CD4-positive, CD25-positive, alpha-beta regulatory T cell (primary cell): ENCODE measurements at regions not wholly inside any gene's neighbourhood (a gene's known extent, or its start where the extent isn't known, plus 50 kb on each side); places are given as distances from the start of the nearest gene placed in this dataset.

ENCODE experiments used
- ATAC-seq, 2 donors: fragments of 150-1000 bp; cut with Tn5 transposase; one replicate each; pipeline ENCODE4 v1.10.0; 2021; ENCODE audit warnings: low read depth in 2 of 2, moderate number of reproducible peaks in 2 of 2, moderate library complexity in 1 of 2
- DNase-seq, 3 donors: peaks; one replicate each; pipeline versions ENCODE4 v3.0.0 to v3.0.0-alpha.2; 2012 to 2022; ENCODE audit warnings: mixed read lengths in 1 of 3
- H3K27ac ChIP-seq: one replicate; pipeline ENCODE4 v1.7.0; 2013; ENCODE audit warnings: mild to moderate bottlenecking, low read length; ENCODE audit not compliant: insufficient read depth, poor library complexity, severe bottlenecking
- H3K27me3 ChIP-seq: one replicate; pipeline ENCODE4 v1.7.0; 2013; ENCODE audit warnings: low read length; ENCODE audit not compliant: control insufficient read depth, insufficient read depth
- H3K36me3 ChIP-seq: one replicate; pipeline ENCODE4 v1.7.0; 2013; ENCODE audit warnings: mild to moderate bottlenecking, low read length, moderate library complexity; ENCODE audit not compliant: control insufficient read depth, insufficient read depth
- H3K4me1 ChIP-seq: 2 replicates; pipeline ENCODE4 v1.7.0; 2013; ENCODE audit warnings: mild to moderate bottlenecking, low read length; ENCODE audit not compliant: insufficient read depth, control insufficient read depth, poor library complexity, severe bottlenecking
- H3K4me3 ChIP-seq: one replicate; pipeline ENCODE4 v1.7.0; 2013; ENCODE audit warnings: low read depth, mild to moderate bottlenecking, low read length, moderate library complexity
- H3K9me3 ChIP-seq, 2 experiments: 1 replicate in 1 of 2; 2 replicates in 1 of 2; pipeline ENCODE4 v1.7.0; 2013; ENCODE audit warnings: low read length in 2 of 2, mild to moderate bottlenecking in 1 of 2, moderate library complexity in 1 of 2; ENCODE audit not compliant: control insufficient read depth in 2 of 2
- H3K27ac Mint-ChIP-seq, 3 donors: one replicate each; pipeline ENCODE4 v1.8.0; 2020 to 2022; ENCODE audit warnings: mild to moderate bottlenecking in 3 of 3, mixed read lengths in 3 of 3, moderate library complexity in 2 of 3
- H3K27me3 Mint-ChIP-seq: one replicate; pipeline ENCODE4 v1.8.0; 2022; ENCODE audit warnings: mild to moderate bottlenecking, mixed read lengths
- H3K36me3 Mint-ChIP-seq: one replicate; pipeline ENCODE4 v1.8.0; 2020; ENCODE audit warnings: mixed read lengths
- H3K4me1 Mint-ChIP-seq, 4 donors: one replicate each; pipeline ENCODE4 v1.8.0; 2020 to 2022; ENCODE audit warnings: mixed read lengths in 4 of 4, mild to moderate bottlenecking in 1 of 4
- H3K4me3 Mint-ChIP-seq, 4 donors: one replicate each; pipeline ENCODE4 v1.8.0; 2020 to 2022; ENCODE audit warnings: mild to moderate bottlenecking in 4 of 4, mixed read lengths in 4 of 4, moderate library complexity in 3 of 4
- H3K9me3 Mint-ChIP-seq, 7 donors: one replicate each; pipeline ENCODE4 v1.8.0; 2020 to 2022; ENCODE audit warnings: mixed read lengths in 7 of 7, mild to moderate bottlenecking in 3 of 7, moderate library complexity in 2 of 7

- Mint-ChIP-seq H3K27ac (no peak overlapping the region), H3K4me1 (no peaks in the 10 kb centered on the region), H3K4me3 (no peak overlapping the region), H3K9me3 (peaks cover 0 to 2% (median 0%) of the 10 kb centered on the region in 7 donors), H3K27me3 (peaks cover 9% of the 10 kb centered on the region), H3K36me3 (no peaks in the 10 kb centered on the region)
- H3K4me3 ChIP-seq, result no peak overlapping the region
- no peak overlapping the region for H3K27ac ChIP-seq
- no peaks in the 10 kb centered on the region for H3K4me1 ChIP-seq
- H3K36me3 ChIP-seq, result no peaks in the 10 kb centered on the region
- H3K9me3 ChIP-seq, result no peaks in the 10 kb centered on the region
- no peak for DNase-seq
- H3K27me3 ChIP-seq, result peaks cover 3% of the 10 kb centered on the region
- no peak for ATAC-seq
Observed at GRCh38 chr14:58972233-58973017, 216.0 kb upstream of the DAAM1 start.

- H3K27me3 Mint-ChIP-seq, result peaks cover 4% of the 10 kb centered on the region
- DNase-seq (no peak), ATAC-seq (no peak)
- no peak overlapping the region for H3K27ac ChIP-seq
- no peak overlapping the region for H3K27ac Mint-ChIP-seq
- no peaks in the 10 kb centered on the region for H3K4me1 ChIP-seq
- H3K36me3 ChIP-seq, result no peaks in the 10 kb centered on the region
- peaks cover 3% of the 10 kb centered on the region for H3K27me3 ChIP-seq
- peaks cover 0 to 2% (median 0%) of the 10 kb centered on the region in 7 donors for H3K9me3 Mint-ChIP-seq
- no peaks in the 10 kb centered on the region for H3K4me1 Mint-ChIP-seq
- H3K36me3 Mint-ChIP-seq, result no peaks in the 10 kb centered on the region
- no peak overlapping the region for H3K4me3 ChIP-seq
- H3K4me3 Mint-ChIP-seq, result no peak overlapping the region
- no peaks in the 10 kb centered on the region for H3K9me3 ChIP-seq
Observed at GRCh38 chr14:58977366-58977765, 211.1 kb upstream of the DAAM1 start.

GRCh38 chr14:58978343-58978742 is 210.1 kb upstream of the DAAM1 start:
- Mint-ChIP-seq H3K36me3 (no peaks in the 10 kb centered on the region), H3K27ac (no peak overlapping the region), H3K4me1 (no peaks in the 10 kb centered on the region), H3K27me3 (peaks cover 4% of the 10 kb centered on the region), H3K4me3 (no peak overlapping the region), H3K9me3 (peaks cover 0 to 2% (median 0%) of the 10 kb centered on the region in 7 donors)
- H3K36me3 ChIP-seq, result no peaks in the 10 kb centered on the region
- ATAC-seq (no peak), DNase-seq (no peak)
- H3K4me1 ChIP-seq, result no peaks in the 10 kb centered on the region
- no peaks in the 10 kb centered on the region for H3K27me3 ChIP-seq
- no peak overlapping the region for H3K4me3 ChIP-seq
- H3K27ac ChIP-seq, result no peak overlapping the region
- H3K9me3 ChIP-seq, result no peaks in the 10 kb centered on the region

- Histone ChIP-seq H3K27me3 (no peaks in the 10 kb centered on the region), H3K4me3 (no peak overlapping the region), H3K27ac (no peak overlapping the region), H3K9me3 (no peaks in the 10 kb centered on the region), H3K4me1 (no peaks in the 10 kb centered on the region), H3K36me3 (no peaks in the 10 kb centered on the region)
- Mint-ChIP-seq H3K4me3 (no peak overlapping the region), H3K27ac (no peak overlapping the region), H3K9me3 (peaks cover 0 to 2% (median 0%) of the 10 kb centered on the region in 7 donors), H3K27me3 (peaks cover 4% of the 10 kb centered on the region), H3K4me1 (no peaks in the 10 kb centered on the region), H3K36me3 (no peaks in the 10 kb centered on the region)
- ATAC-seq (no peak), DNase-seq (no peak)
Observed at GRCh38 chr14:58979325-58979724, 209.1 kb upstream of the DAAM1 start.

- H3K36me3 Mint-ChIP-seq, result no peaks in the 10 kb centered on the region
- no peak overlapping the region for H3K27ac Mint-ChIP-seq
Observed at GRCh38 chr14:58981840-58982239, 206.6 kb upstream of the DAAM1 start.

GRCh38 chr14:58985786-58986185 is 202.7 kb upstream of the DAAM1 start:
- Mint-ChIP-seq H3K27me3 (peaks cover 5% of the 10 kb centered on the region), H3K27ac (no peak overlapping the region), H3K36me3 (no peaks in the 10 kb centered on the region), H3K9me3 (peaks cover 0 to 3% (median 0%) of the 10 kb centered on the region in 7 donors), H3K4me3 (no peak overlapping the region), H3K4me1 (no peaks in the 10 kb centered on the region)
- H3K36me3 ChIP-seq, result no peaks in the 10 kb centered on the region
- DNase-seq, result no peak
- H3K4me1 ChIP-seq, result no peaks in the 10 kb centered on the region
- H3K4me3 ChIP-seq, result no peak overlapping the region
- H3K9me3 ChIP-seq, result no peaks in the 10 kb centered on the region
- ATAC-seq, result no peak
- H3K27ac ChIP-seq, result no peak overlapping the region
- no peaks in the 10 kb centered on the region for H3K27me3 ChIP-seq

More at GRCh38 chr14:58981840-58982239, 206.6 kb upstream of the DAAM1 start:
- no peak for ATAC-seq
- H3K36me3 ChIP-seq, result no peaks in the 10 kb centered on the region
- Mint-ChIP-seq H3K4me1 (no peaks in the 10 kb centered on the region), H3K9me3 (no peaks in the 10 kb centered on the region), H3K27me3 (no peaks in the 10 kb centered on the region), H3K4me3 (no peak overlapping the region)
- no peaks in the 10 kb centered on the region for H3K27me3 ChIP-seq
- no peak overlapping the region for H3K27ac ChIP-seq
- H3K9me3 ChIP-seq, result no peaks in the 10 kb centered on the region
- no peak for DNase-seq
- no peak overlapping the region for H3K4me3 ChIP-seq
- H3K4me1 ChIP-seq, result no peaks in the 10 kb centered on the region

- Histone ChIP-seq H3K9me3 (no peaks in the 10 kb centered on the region), H3K4me3 (no peak overlapping the region), H3K27me3 (no peaks in the 10 kb centered on the region), H3K36me3 (no peaks in the 10 kb centered on the region), H3K4me1 (no peaks in the 10 kb centered on the region), H3K27ac (no peak overlapping the region)
- ATAC-seq (no peak), DNase-seq (no peak)
- Mint-ChIP-seq H3K27ac (no peak overlapping the region), H3K9me3 (peaks cover 0 to 3% (median 2%) of the 10 kb centered on the region in 7 donors), H3K36me3 (no peaks in the 10 kb centered on the region), H3K27me3 (peaks cover 5% of the 10 kb centered on the region), H3K4me1 (no peaks in the 10 kb centered on the region), H3K4me3 (no peak overlapping the region)
Observed at GRCh38 chr14:58987591-58987990, 200.9 kb upstream of the DAAM1 start.

- Histone ChIP-seq H3K4me1 (no peaks in the 10 kb centered on the region), H3K9me3 (no peaks in the 10 kb centered on the region), H3K4me3 (no peak overlapping the region), H3K27me3 (no peaks in the 10 kb centered on the region), H3K36me3 (no peaks in the 10 kb centered on the region), H3K27ac (no peak overlapping the region)
- Mint-ChIP-seq H3K27me3 (peaks cover 9% of the 10 kb centered on the region), H3K9me3 (peaks cover 0 to 5% (median 4%) of the 10 kb centered on the region in 7 donors), H3K36me3 (no peaks in the 10 kb centered on the region), H3K4me3 (no peak overlapping the region), H3K27ac (no peak overlapping the region), H3K4me1 (no peaks in the 10 kb centered on the region)
- DNase-seq (no peak), ATAC-seq (no peak)
Observed at GRCh38 chr14:58992935-58993334, 195.5 kb upstream of the DAAM1 start.
